ENCODE measurements at regions not wholly inside any gene's neighbourhood (a gene's known extent, or its start where the extent isn't known, plus 50 kb on each side); places are given as distances from the start of the nearest gene placed in this dataset.

- ChIA-PET CTCF (no interaction called here), POLR2A (no interaction called here)
- no peak overlapping the region for H3K4me3 Mint-ChIP-seq
- Histone ChIP-seq H3K79me2 (ENCODE audit: control insufficient read depth, insufficient read depth, low read length) (no peaks in the 10 kb centered on the region), H2AFZ (ENCODE audit: insufficient read depth, low read depth, low read length, poor library complexity, severe bottlenecking) (no peak overlapping the region), H3K27me3 (replicated peaks in 1 of 4; ENCODE audit: control extremely low read depth in 1 of 4, control insufficient read depth in 3 of 4, insufficient read depth in 4 of 4, low read length in 3 of 4) (no peaks in the 10 kb centered on the region), H3K4me2 (replicated peaks; ENCODE audit: low read depth, low read length, poor library complexity, severe bottlenecking) (no peak overlapping the region), H3K9ac (ENCODE audit: low read length) (no peak overlapping the region), H3K9me3 (ENCODE audit: control extremely low read depth in 1 of 3, control insufficient read depth in 2 of 3, insufficient read depth in 1 of 3, low read length in 2 of 3) (no peaks in the 10 kb centered on the region), H3K4me1 (ENCODE audit: control insufficient read depth in 2 of 2, insufficient read depth in 2 of 2, low read length in 2 of 2) (no peaks in the 10 kb centered on the region), H3K4me3 (ENCODE audit: control extremely low read depth in 1 of 5, extremely low read depth in 1 of 5, insufficient read depth in 1 of 5, low read depth in 2 of 5, low read length in 4 of 5) (no peak overlapping the region), H3K27ac (ENCODE audit: low read length in 2 of 2) (no peak overlapping the region), H4K20me1 (ENCODE audit: control insufficient read depth, insufficient read depth, low read length, poor library complexity, severe bottlenecking) (no peaks in the 10 kb centered on the region), H3K36me3 (replicated peaks in 1 of 2; ENCODE audit: control extremely low read depth in 1 of 2, control insufficient read depth in 1 of 2, extremely low read depth in 1 of 2, insufficient read depth in 2 of 2, low read length in 1 of 2) (no peaks in the 10 kb centered on the region)
- H3K27me3 Mint-ChIP-seq: no peaks in the 10 kb centered on the region
- ATAC-seq (ENCODE audit: low read depth) (no peak), DNase-seq (no peak)
- H3K4me1 Mint-ChIP-seq: no peaks in the 10 kb centered on the region
- intact Hi-C loops (cut with micrococcal nuclease): no loop called here
- WGBS (ENCODE audit: insufficient coverage): no CpG with 5 or more reads among the region's 1 CpG
- no peaks in the 10 kb centered on the region for H3K9me3 Mint-ChIP-seq (ENCODE audit: insufficient read depth)
- TF ChIP-seq EZH2 (IDR thresholded peaks at IDR 0.05; ENCODE audit: borderline replicate concordance, insufficient read depth, low read depth, low read length, poor library complexity, severe bottlenecking): no peak
- TF ChIP-seq CTCF (IDR thresholded peaks at IDR 0.05): no peak
- H3K27ac Mint-ChIP-seq: no peak overlapping the region
Measured at GRCh38 chr4:12324965-12325364, 896.3 kb upstream of the HS3ST1 start.

GRCh38 chr4:12319765-12320164 lies 891.1 kb upstream of the HS3ST1 start:
- Mint-ChIP-seq H3K4me1 (no peaks in the 10 kb centered on the region), H3K27me3 (no peaks in the 10 kb centered on the region), H3K27ac (no peak overlapping the region), H3K9me3 (ENCODE audit: insufficient read depth) (no peaks in the 10 kb centered on the region), H3K4me3 (no peak overlapping the region)
- Histone ChIP-seq H2AFZ (ENCODE audit: insufficient read depth, low read depth, low read length, poor library complexity, severe bottlenecking) (no peak overlapping the region), H4K20me1 (ENCODE audit: control insufficient read depth, insufficient read depth, low read length, poor library complexity, severe bottlenecking) (no peaks in the 10 kb centered on the region), H3K9ac (ENCODE audit: low read length) (no peak overlapping the region), H3K4me3 (ENCODE audit: control extremely low read depth in 1 of 5, extremely low read depth in 1 of 5, insufficient read depth in 1 of 5, low read depth in 2 of 5, low read length in 4 of 5) (no peak overlapping the region), H3K4me2 (replicated peaks; ENCODE audit: low read depth, low read length, poor library complexity, severe bottlenecking) (no peak overlapping the region), H3K27me3 (replicated peaks in 1 of 4; ENCODE audit: control extremely low read depth in 1 of 4, control insufficient read depth in 3 of 4, insufficient read depth in 4 of 4, low read length in 3 of 4) (no peaks in the 10 kb centered on the region), H3K36me3 (replicated peaks in 1 of 2; ENCODE audit: control extremely low read depth in 1 of 2, control insufficient read depth in 1 of 2, extremely low read depth in 1 of 2, insufficient read depth in 2 of 2, low read length in 1 of 2) (no peaks in the 10 kb centered on the region), H3K9me3 (ENCODE audit: control extremely low read depth in 1 of 3, control insufficient read depth in 2 of 3, insufficient read depth in 1 of 3, low read length in 2 of 3) (no peaks in the 10 kb centered on the region), H3K27ac (ENCODE audit: low read length in 2 of 2) (no peak overlapping the region), H3K79me2 (ENCODE audit: control insufficient read depth, insufficient read depth, low read length) (no peaks in the 10 kb centered on the region), H3K4me1 (ENCODE audit: control insufficient read depth in 2 of 2, insufficient read depth in 2 of 2, low read length in 2 of 2) (no peaks in the 10 kb centered on the region)
- ATAC-seq (ENCODE audit: low read depth) (no peak), DNase-seq (no peak)
- no CpG with 5 or more reads among the region's 4 CpGs for WGBS (ENCODE audit: insufficient coverage)
- intact Hi-C loops (cut with micrococcal nuclease): no loop called here
- CTCF ChIA-PET: no interaction called here
- TF ChIP-seq CTCF (IDR thresholded peaks at IDR 0.05) (no peak), EZH2 (IDR thresholded peaks at IDR 0.05; ENCODE audit: borderline replicate concordance, insufficient read depth, low read depth, low read length, poor library complexity, severe bottlenecking) (no peak)
- POLR2A ChIA-PET: no interaction called here

Data from B cell (primary cell).